GOT3 (cell line): ENCODE measurements at regions not wholly inside any gene's neighbourhood (a gene's known extent, or its start where the extent isn't known, plus 50 kb on each side); places are given as distances from the start of the nearest gene placed in this dataset.

Experiments used
- DNase-seq: peaks from one replicate; lab custom pipeline; 2025; ENCODE audit warnings: mixed read lengths; lab: John Stamatoyannopoulos, UW

- DNase-seq, result no peak
Measured at GRCh38 chr2:223386189-223386588, 216.0 kb downstream of the SCG2 start.

GRCh38 chr2:223386984-223387383 lies 215.2 kb downstream of the SCG2 start:
- DNase-seq, result no peak

- DNase-seq, result no peak
Measured at GRCh38 chr2:223389624-223390023, 212.5 kb downstream of the SCG2 start.

- no peak for DNase-seq
Measured at GRCh38 chr2:223396993-223397392, 205.2 kb downstream of the SCG2 start.

- DNase-seq, result no peak
Measured at GRCh38 chr2:223399357-223399957, 202.7 kb downstream of the SCG2 start.

- DNase-seq, result no peak
Measured at GRCh38 chr2:223404616-223405015, 197.5 kb downstream of the SCG2 start.

- no peak for DNase-seq
Measured at GRCh38 chr2:223414646-223415045, 187.5 kb downstream of the SCG2 start.

- DNase-seq, result no peak
Measured at GRCh38 chr2:223415071-223415470, 187.1 kb downstream of the SCG2 start.

- DNase-seq, result no peak
Measured at GRCh38 chr2:223416815-223417610, 185.1 kb downstream of the SCG2 start.

- DNase-seq, result no peak
Measured at GRCh38 chr2:223418131-223418530, 184.0 kb downstream of the SCG2 start.

- DNase-seq, result no peak
Measured at GRCh38 chr2:223418604-223419199, 183.5 kb downstream of the SCG2 start.

GRCh38 chr2:223420048-223420447 lies 182.1 kb downstream of the SCG2 start:
- DNase-seq, result no peak

GRCh38 chr2:223431479-223431878 lies 170.7 kb downstream of the SCG2 start:
- DNase-seq, result no peak

GRCh38 chr2:223433461-223433860 lies 168.7 kb downstream of the SCG2 start:
- no peak for DNase-seq

- DNase-seq, result no peak
Measured at GRCh38 chr2:223437788-223438187, 164.4 kb downstream of the SCG2 start.

- DNase-seq, result no peak
Measured at GRCh38 chr2:223439184-223439583, 163.0 kb downstream of the SCG2 start.

GRCh38 chr2:223439786-223440185 lies 162.4 kb downstream of the SCG2 start:
- DNase-seq, result no peak

- DNase-seq, result no peak
Measured at GRCh38 chr2:223442847-223443246, 159.3 kb downstream of the SCG2 start.

GRCh38 chr2:223450246-223450645 lies 151.9 kb downstream of the SCG2 start:
- DNase-seq, result no peak

GRCh38 chr2:223457301-223457700 lies 144.9 kb downstream of the SCG2 start:
- DNase-seq, result no peak

GRCh38 chr2:223459328-223459939 lies 142.7 kb downstream of the SCG2 start:
- DNase-seq, result no peak

GRCh38 chr2:223460209-223460608 lies 142.0 kb downstream of the SCG2 start:
- DNase-seq, result no peak

- DNase-seq, result no peak
Measured at GRCh38 chr2:223460774-223461211, 141.4 kb downstream of the SCG2 start.
